HG02884 (cell line): ENCODE measurements at regions not wholly inside any gene's neighbourhood (a gene's known extent, or its start where the extent isn't known, plus 50 kb on each side); places are given as distances from the start of the nearest gene placed in this dataset.

Experiments used
- ATAC-seq: cut with Tn5 transposase; IDR thresholded peaks from one replicate; pipeline ENCODE4 v1.9.1; 2021; ENCODE audit warnings: mild to moderate bottlenecking, moderate library complexity; ENCODE audit not compliant: unreplicated experiment

DNA sequence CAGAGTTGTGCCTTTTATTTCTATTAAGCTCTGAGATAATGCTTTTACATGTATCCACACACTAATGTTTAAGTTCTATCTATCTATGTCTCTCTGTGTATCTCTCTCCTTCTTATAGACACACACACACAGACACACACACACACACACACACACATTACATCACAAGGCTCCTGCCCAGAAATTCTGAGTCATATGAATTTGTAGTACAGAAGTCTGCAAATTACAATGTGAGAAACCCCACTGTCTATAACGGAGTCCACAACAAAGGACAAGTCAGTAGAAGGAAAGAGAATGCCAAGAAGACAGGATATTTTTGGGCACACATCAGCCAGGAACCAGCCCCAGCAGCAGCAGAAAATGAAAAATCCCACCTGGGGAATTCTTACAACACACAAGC is 142.4 kb downstream of the EN1 start:
- ATAC-seq, result no peak

DNA sequence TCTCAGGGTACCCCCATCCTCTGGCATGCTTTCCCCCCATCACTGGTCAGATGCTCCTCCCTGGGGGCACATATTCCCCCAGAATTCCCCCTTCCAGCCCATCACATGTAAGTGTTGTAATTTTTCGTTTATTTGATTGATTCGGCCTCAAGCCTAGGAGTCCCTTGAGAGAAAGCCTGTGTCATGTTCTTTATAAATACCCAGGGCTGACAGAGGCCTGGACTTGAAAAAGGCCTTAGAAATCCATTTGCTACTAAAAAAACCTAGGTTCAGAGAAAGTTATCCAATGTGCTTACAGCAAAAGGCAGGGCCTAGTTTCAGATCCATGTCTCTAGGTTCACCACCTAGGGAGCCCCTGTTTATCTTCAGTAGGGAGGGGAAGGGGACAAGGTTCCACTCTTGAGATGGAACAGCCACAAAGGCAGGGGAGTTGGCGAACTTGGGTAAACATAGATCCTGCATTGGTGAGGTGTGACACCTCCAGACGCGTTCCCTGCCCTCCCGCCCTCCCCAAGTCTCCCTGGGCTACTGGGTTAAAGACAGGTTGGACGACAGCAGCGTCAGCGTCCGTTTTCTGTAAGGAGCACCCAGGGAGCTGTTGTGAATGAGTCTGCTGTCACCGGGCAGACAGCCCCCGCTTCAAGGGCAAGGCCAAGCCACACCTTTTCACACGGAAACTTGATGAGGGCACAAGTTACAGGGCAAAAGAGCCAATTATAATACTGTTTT is 147.8 kb downstream of the EN1 start:
- ATAC-seq, result no peak

DNA sequence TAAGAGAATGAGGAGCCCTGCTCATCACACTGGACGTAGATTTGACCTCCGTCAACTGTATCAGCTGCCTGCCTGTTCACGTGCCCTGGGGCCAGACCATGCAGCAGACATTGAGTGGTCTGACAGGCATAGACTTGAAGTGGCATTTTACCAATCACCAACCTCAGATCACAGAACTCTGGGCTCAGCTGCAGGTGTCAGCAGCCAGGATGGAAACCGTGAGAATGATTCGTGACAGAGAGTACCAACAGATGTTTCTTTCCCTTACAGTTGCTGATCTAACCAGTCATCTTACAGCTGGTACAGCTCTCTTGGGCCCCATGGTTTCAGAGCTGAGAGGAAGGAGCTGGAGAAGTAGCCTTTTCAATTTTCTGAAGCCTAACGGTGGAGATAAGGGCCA is 148.9 kb downstream of the EN1 start:
- no peak for ATAC-seq

- ATAC-seq, result no peak
Observed at GRCh38 chr2:118697781-118698180, 149.7 kb downstream of the EN1 start.

GRCh38 chr2:118696786-118697465 is 150.5 kb downstream of the EN1 start:
- ATAC-seq, result no peak

DNA sequence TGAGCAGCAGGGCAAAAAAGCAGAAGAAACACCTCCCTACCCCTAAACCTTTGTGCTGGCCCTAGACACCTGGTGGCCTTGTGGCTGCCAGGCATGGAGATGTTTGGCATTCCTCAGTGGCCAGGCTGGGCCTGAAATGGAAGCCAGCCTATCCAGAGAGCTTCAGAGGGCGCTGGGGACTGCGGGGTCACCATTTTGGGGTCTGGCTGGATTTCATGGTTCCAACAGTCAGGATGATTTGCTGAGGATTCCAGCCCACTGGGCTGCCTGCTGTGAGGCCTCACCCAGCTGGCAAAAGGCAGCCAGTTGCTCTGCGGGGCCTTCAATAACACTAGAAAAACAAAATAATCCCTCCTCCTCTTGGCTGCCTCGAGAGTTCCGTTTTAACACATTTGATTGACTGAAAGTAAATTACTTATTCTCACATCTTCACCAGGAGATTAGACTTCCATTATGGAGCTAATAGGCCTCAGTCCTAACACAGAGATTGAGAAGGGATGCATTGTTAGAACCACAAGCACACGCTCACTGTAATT is 154.1 kb downstream of the EN1 start:
- ATAC-seq, result no peak

DNA sequence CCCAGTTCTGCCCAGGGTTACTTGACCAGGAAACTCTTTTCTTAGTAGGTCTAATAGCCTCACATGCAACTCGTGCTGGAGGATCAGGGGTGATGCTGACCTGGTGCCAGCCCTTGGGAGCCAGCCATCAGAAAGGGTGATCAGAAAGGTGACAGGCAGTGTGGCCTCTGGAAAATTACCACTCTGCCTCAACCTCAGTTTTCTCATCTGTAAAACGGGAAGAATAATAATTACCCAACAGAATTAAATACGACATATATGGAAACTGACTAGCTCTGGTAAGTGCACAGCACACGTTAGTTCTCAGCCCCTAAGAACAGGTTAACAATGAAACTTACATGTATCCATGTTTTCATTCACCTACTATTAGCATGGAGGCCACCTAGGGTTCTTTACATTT is 157.6 kb downstream of the EN1 start:
- ATAC-seq, result no peak

DNA sequence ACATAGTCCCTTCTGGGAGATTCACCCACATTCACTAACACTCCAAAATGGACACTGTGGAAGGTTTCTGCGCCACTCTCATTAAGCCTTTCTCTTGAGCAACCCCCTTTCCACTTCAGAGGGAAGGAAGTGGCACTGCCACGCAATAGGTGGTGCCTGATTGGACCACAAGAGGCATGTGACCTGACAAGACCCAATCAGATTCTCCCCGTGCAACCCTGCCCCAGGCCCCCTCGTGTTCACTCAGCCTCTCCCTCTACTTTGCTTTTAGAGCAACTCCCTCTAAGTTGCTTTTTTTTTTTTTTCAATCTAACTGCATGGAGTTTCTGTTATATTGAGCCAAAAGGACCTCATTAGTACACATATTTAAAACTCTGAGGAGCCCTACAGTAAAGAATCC is 158.0 kb downstream of the EN1 start:
- ATAC-seq, result no peak

GRCh38 chr2:118689033-118689432 is 158.4 kb downstream of the EN1 start:
- no peak for ATAC-seq

DNA sequence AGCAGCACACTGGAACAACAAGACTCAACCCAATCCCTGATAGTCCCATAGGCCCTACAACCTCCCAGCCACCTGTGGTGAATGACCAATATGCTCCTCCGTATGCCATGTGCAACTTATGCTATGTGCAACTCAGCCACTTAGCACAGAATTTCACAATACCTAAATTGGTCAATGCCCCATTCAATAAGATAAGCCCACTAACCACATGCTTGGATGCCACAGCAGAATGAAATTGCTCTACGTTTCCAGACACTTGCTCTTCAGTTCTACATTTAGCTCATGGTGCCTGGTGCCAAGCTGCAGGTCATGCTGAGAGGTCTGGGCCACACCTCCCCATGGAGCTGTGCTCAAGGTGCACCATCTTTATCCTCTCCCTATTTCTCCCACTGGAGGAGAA is 159.8 kb downstream of the EN1 start:
- no peak for ATAC-seq

- ATAC-seq, result no peak
Observed at GRCh38 chr2:118687192-118687591, 160.3 kb downstream of the EN1 start.

- no peak for ATAC-seq
Observed at GRCh38 chr2:118686346-118686745, 161.1 kb downstream of the EN1 start.

GRCh38 chr2:118683460-118683859 is 164.0 kb downstream of the EN1 start:
- no peak for ATAC-seq

- ATAC-seq, result no peak
Observed at GRCh38 chr2:118678985-118679384, 168.5 kb downstream of the EN1 start.

DNA sequence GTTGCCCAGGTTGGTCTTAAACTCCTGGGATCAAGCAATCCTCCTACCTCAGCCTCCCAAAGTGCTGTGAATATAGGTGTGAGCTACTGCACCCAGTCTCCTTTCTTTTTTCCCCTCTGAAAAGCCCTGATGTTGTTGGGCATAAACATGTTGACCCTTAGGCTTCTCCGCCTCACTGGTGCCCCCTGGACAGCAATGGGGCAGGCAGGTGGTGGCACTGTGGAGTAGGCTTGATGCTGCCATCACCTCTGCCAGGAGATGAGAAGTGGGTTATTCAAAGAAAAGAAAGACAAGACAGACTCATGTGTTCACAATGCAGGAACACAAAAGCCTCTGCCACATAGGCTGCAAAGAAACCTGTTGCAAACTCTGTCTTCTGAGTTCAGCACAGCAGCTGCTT is 169.9 kb downstream of the EN1 start:
- ATAC-seq, result no peak

GRCh38 chr2:118675531-118675930 is 171.9 kb downstream of the EN1 start:
- no peak for ATAC-seq

DNA sequence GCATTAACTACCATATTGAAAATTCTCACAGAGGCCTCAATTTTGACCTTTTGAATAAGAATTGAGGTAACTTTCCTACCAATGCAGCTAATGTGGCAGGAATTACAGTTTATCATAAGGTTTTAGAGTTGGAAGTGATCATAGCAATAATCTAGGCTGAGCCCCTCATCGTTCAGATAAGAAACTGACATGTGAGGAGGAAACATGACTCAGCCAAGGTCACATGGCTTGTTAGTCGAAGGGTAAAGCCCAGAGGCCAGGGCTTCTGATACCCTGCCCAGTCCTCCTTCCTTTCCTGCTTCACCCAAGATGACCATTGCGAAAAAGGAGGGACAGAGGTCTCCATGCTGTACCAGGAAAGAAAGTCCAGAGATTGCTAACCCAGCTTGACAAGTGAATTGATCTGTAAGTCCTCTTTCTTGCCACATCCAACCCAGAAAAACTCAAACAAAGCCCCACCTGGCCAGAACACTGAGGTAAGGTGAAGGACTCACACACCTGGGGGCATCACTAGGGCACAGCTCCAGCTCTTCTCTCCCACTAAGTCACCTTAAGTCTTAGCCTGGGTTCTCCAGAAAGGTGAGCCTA is 174.8 kb downstream of the EN1 start:
- ATAC-seq, result no peak

GRCh38 chr2:118671701-118672454 is 175.6 kb downstream of the EN1 start:
- no peak for ATAC-seq

DNA sequence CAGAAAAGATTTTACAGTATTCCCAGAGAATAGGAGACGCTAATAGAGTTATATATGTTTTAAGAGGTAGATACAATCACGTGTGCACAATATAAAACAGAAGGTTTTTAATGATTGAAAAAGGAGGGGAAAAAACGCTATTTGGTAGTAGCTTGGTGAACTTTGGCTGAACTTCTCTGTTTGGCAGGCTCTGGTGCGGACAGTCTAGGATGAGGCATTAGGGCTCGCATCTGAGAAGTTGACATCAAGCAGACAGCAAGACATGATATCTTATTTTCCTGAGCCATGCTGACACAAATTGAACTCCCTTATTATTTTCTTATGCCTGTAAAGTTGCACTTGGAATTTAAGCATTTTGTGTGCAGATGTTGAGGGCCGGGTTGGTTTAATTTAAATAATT is 176.6 kb downstream of the EN1 start:
- no peak for ATAC-seq

GRCh38 chr2:118670276-118670675 is 177.2 kb downstream of the EN1 start:
- ATAC-seq, result no peak

DNA sequence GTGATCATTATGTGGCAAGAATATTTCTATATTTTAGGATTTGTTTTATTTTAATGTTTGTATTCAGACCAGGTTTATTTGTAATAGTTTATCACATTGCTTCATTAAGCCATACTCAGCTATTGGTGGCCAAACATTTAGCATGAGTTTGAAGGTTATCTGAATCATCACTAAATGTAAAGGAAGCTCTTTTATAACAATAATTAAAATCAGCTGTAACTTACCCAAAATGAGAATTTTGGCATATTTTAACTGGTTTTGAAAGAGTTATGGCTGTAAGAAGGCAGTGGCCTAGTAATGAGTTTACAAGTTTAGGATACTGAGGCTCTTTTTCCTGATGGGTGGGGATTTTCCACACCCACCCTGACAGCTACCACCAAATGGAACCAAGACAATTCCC is 177.8 kb downstream of the EN1 start:
- ATAC-seq, result no peak
